ENCODE measurements at regions not wholly inside any gene's neighbourhood (a gene's known extent, or its start where the extent isn't known, plus 50 kb on each side); places are given as distances from the start of the nearest gene placed in this dataset.

DNA sequence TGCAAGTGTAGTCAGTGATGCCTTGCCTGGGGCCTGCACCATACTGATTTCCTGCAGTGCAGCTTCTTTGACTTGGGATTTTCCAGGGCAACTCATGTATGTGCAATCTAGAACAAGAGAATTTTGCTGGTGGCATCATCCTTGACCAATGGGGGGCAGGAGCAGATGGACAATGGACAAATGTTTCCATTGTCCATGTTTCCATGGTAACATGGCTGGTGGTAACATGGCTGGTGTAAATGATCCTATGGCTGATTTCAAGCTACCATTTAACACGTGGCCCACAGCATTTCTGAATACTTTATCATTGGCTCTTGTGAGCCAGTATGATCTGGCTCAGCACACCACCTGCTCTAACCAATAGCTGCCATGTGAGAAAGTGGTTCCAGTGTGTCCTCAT is 130.1 kb upstream of the OSMR start:
- TF ChIP-seq CTCF (IDR thresholded peaks at IDR 0.05): no peak
- TF ChIP-seq ZFX (IDR thresholded peaks at IDR 0.05; ENCODE audit: borderline replicate concordance): no peak
